KMS-11 (cell line): ENCODE measurements at regions not wholly inside any gene's neighbourhood (a gene's known extent, or its start where the extent isn't known, plus 50 kb on each side); places are given as distances from the start of the nearest gene placed in this dataset.
"Not testable (repeated sequence)": the region's sequence is repeated elsewhere in the genome, so short reads cannot be mapped to it uniquely, and the experiment has no call there.

Experiments
- H2AFZ ChIP-seq: fragments of 200-600 bp; sonication (generic); 2 replicates; pipeline ENCODE4 v1.6.1; 2016; ENCODE audit warnings: antibody characterized with exemption, mixed run types, low read depth
- H3K27ac ChIP-seq: fragments of 200-600 bp; sonication (generic); 2 replicates; pipeline ENCODE4 v1.6.1; 2016; ENCODE audit warnings: mild to moderate bottlenecking, mixed run types
- H3K27me3 ChIP-seq: fragments of 200-600 bp; sonication (generic); 2 replicates; pipeline ENCODE4 v1.6.1; 2017; ENCODE audit warnings: mild to moderate bottlenecking, low read depth, mixed run types, moderate library complexity; ENCODE audit not compliant: insufficient read depth
- H3K36me3 ChIP-seq: fragments of 200-600 bp; sonication (generic); 2 replicates; pipeline ENCODE4 v1.6.1; 2017; ENCODE audit warnings: mild to moderate bottlenecking, mixed run types; ENCODE audit not compliant: insufficient read depth
- H3K4me1 ChIP-seq: fragments of 200-600 bp; sonication (generic); 2 replicates; pipeline ENCODE4 v1.6.1; 2016; ENCODE audit warnings: mild to moderate bottlenecking, low read depth, mixed run types; ENCODE audit not compliant: poor library complexity, severe bottlenecking
- H3K4me2 ChIP-seq: fragments of 200-600 bp; sonication (generic); 2 replicates; pipeline ENCODE4 v1.7.0; 2016; ENCODE audit warnings: mild to moderate bottlenecking, mixed run types
- H3K4me3 ChIP-seq: fragments of 200-600 bp; sonication (generic); IDR thresholded peaks from 2 replicates; pipeline ENCODE4 v1.6.1; 2017; ENCODE audit warnings: low read depth, low read length, mixed read lengths; ENCODE audit not compliant: insufficient read depth
- H3K79me2 ChIP-seq: fragments of 200-600 bp; sonication (generic); 2 replicates; pipeline ENCODE4 v1.6.1; 2016; ENCODE audit warnings: low read depth, mixed run types; ENCODE audit not compliant: insufficient read depth
- H3K9ac ChIP-seq: fragments of 200-600 bp; sonication (generic); 2 replicates; pipeline ENCODE4 v1.6.1; 2016; ENCODE audit warnings: mild to moderate bottlenecking, mixed run types
- H4K20me1 ChIP-seq: fragments of 200-600 bp; sonication (generic); 2 replicates; pipeline ENCODE4 v1.6.1; 2016; ENCODE audit warnings: mild to moderate bottlenecking, mixed run types; ENCODE audit not compliant: insufficient read depth

DNA sequence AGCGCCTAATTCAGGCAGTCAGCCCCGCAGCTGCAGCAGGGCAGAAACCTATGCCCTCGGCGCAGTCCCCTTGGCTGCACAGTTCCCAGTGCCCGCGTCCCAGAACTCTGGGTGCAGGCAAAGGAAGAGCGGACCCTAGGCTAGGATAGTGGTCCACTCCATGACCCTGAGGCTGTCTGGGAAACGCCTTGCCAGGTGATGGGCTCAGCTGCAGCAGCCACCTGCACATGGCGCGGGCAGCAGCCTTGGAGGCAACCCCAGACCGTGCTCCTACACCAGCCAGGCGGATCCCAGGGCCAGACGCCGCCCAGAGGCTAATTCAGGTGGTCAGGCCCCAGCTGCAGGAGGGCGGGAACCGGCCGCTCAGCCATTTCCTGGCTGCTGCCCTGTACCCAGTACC, 83.0 kb downstream of the POTEC start:
- H3K4me2 ChIP-seq, H3K4me1 ChIP-seq, H4K20me1 ChIP-seq: not testable (repeated sequence)

DNA sequence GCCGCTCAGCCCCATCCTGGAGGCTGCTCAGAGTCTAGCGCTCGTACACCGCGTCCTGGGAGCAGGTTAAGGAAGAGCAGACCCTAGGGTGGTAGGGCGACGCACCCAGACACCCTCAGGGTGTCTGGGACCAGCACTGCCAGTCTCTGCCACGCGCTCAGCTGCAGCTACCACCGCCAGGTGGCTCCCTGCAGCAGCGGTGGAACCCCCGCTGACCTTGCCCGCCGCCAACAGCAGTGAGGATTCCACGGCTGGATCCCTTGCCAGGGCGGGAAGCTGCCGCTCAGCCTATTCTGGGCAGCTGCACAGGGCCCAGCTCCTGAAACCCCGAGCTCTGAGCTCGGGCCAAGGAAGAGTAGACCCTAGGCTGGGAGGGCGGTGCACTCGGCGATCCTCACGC, 83.6 kb downstream of the POTEC start:
- not testable (repeated sequence) for H3K27ac ChIP-seq, H3K36me3 ChIP-seq, H3K79me2 ChIP-seq, H3K27me3 ChIP-seq, H3K4me3 ChIP-seq, H4K20me1 ChIP-seq, H3K9ac ChIP-seq, H2AFZ ChIP-seq, H3K4me1 ChIP-seq, H3K4me2 ChIP-seq

More for the DNA sequence above, 83.0 kb downstream of the POTEC start:
- not testable (repeated sequence) for H3K79me2 ChIP-seq, H3K36me3 ChIP-seq, H3K9ac ChIP-seq, H2AFZ ChIP-seq, H3K27me3 ChIP-seq, H3K27ac ChIP-seq, H3K4me3 ChIP-seq

DNA sequence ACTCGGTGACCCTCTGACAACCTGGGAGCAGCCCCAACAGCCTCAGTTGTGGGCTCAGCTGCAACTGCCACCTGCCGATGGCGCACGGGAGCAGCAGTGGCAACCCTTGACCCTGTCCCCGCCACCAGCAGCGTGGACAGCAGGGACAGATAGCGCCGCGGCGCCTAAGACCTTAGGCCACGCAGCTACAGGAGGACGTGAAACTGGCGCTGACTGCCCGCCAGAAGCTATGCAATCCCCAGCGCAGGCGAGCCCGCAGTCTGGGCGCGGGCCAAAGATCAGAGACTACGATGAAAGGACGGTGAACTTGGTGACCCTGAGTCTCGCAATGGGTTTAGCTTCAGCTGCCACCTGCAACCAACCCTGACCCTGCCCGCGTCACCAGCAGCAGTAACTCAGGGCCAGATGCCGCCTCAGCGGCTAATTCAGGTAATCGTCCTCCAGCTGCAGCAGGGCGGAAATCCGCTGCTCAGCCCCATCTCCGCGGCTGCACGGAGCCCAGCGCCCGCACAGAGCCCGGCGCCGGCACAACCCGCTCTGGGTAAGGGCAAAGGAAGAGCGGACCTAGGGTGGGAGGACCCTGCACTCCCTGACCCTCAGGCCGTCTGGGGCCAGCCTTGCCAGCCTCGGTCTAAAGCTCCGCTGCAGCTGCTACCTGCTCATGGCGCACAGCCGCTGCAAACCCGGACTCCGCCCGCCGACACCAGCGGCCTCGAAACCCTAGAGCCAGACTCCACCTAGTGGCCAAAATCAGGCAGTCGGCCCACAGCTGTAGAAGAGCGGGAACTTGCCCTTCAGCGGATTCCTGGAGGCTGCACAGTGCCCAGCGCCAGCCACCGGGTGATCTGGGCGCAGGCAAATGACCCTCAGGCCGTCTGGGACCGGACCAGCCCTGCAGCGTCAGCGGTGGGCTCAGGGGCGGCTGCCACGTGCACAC, 85.1 kb downstream of the POTEC start:
- not testable (repeated sequence) for H3K4me3 ChIP-seq, H3K27ac ChIP-seq, H3K36me3 ChIP-seq, H3K4me2 ChIP-seq, H3K27me3 ChIP-seq, H3K9ac ChIP-seq, H3K79me2 ChIP-seq, H4K20me1 ChIP-seq, H3K4me1 ChIP-seq, H2AFZ ChIP-seq

DNA sequence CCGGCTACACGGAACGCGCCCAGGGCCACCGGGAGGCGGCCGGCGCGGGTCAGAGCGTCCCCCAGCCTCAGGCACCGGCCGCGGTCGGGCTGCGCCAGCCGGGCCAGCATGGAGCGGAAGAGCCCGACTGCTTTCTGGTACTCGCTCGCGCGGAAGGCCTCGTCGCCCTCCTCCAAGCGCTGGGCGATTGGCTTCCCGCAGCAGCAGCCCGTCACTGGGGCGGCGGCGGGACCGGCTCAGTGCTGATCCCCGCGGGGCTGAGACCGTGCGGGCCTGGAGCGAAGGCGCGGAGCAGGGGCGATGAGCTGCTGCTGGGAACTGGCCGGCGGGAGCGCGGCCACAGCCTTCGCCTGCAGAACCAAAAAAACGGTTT, 92.8 kb downstream of the POTEC start:
- H3K27ac ChIP-seq, H3K27me3 ChIP-seq, H3K4me2 ChIP-seq, H2AFZ ChIP-seq, H3K36me3 ChIP-seq, H3K9ac ChIP-seq, H3K79me2 ChIP-seq, H3K4me3 ChIP-seq, H3K4me1 ChIP-seq, H4K20me1 ChIP-seq: not testable (repeated sequence)

DNA sequence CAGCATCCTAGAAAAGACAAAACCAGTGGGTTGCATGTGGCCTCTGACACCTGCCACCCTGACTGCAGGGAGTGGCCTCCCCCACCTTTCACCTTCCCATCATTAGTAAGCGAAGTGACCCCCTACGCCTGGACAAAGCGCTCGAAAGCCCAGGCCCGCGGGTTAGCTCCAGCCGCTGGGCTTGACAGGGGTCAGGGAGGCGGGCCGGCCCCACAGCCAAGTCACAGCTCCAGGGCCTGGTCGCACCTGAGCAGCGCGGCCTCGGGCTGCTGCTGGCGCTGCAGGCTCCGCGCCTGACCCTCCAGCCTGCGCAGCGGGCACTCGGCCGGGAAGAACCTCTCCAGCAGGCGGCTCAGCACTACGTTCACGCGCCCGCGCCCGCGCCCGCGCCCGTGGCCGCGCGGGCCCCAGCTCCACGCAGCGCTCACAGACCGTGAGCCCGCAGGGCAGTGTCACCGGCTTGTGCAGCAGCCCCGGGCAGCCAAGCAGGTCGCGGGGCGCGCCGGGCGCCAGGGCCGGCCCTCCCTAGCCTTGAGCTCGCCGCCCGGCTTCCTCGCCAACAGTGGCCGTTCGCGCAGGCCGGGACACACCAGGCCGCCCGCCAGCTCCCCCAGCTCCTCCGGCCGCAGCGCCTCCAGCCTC, 93.3 kb downstream of the POTEC start:
- H3K4me3 ChIP-seq, H3K79me2 ChIP-seq: not testable (repeated sequence)

DNA sequence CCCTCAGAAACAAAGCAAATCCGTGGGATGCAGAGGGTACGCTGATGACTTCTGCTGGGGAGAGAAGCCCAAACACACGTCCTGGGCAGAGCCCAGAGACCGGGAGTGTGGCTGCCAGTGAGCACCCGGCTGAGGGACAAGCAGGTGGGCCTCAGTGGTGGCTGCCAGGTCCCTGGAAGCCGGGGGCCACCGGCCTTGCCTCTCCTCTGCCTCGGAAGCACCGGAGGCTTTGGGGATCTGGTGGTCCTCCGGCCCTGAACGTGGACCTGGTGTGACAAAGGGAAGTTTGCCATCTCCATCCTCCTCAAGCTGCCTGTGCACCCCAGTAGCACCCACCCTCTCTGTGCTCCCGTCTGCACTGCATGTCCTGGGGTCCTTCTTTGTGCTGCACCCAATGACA, 94.3 kb downstream of the POTEC start:
- not testable (repeated sequence) for H3K9ac ChIP-seq, H2AFZ ChIP-seq, H3K36me3 ChIP-seq, H3K27ac ChIP-seq, H3K79me2 ChIP-seq, H3K4me2 ChIP-seq, H3K4me1 ChIP-seq, H4K20me1 ChIP-seq, H3K27me3 ChIP-seq, H3K4me3 ChIP-seq

More for the DNA sequence above, 93.3 kb downstream of the POTEC start:
- not testable (repeated sequence) for H3K36me3 ChIP-seq, H4K20me1 ChIP-seq, H3K9ac ChIP-seq, H3K4me1 ChIP-seq, H3K4me2 ChIP-seq, H3K27ac ChIP-seq, H2AFZ ChIP-seq, H3K27me3 ChIP-seq

DNA sequence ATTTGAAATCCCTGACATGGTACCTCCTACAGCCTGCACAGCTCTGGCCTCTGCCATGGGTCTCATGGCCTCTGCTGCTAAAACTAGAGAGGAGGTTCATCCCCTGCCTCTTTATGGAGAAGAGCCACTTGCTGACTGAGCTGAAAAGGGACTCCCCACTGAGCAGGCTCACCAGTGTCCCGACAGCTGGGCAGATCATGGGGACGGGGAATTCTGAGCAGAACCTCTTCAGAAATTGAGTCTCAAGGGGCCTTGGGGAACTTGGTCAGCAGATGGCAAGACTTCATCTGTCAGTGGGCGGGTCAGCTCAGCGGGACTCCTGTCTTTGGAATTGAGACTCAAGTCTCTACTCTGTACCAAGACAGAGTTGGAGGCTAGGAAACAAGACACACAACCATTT, 95.7 kb downstream of the POTEC start:
- not testable (repeated sequence) for H3K9ac ChIP-seq, H3K27me3 ChIP-seq, H3K4me1 ChIP-seq, H3K4me3 ChIP-seq, H3K79me2 ChIP-seq, H3K4me2 ChIP-seq, H3K27ac ChIP-seq, H4K20me1 ChIP-seq, H3K36me3 ChIP-seq, H2AFZ ChIP-seq

DNA sequence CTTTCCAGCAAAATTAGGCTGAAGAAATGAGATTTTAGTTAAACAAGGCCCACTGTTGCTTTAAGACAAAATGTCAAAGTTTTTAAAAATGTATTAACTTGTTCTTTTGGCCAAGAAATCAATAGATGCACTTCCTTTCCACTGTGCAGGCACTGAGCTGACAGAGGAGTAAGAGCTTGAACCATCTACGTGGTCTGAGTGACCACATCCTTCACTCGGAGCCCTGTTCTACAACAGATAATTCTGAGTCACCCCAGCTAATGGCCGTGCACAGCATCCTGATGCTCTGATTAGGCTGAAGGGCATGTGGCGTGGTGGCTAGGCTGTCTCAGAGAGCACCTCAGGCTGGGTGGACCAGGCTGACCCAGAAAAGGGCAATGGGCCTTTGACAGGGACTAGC, 107.9 kb downstream of the POTEC start:
- H3K36me3 ChIP-seq, H3K4me3 ChIP-seq, H3K27ac ChIP-seq, H4K20me1 ChIP-seq, H3K79me2 ChIP-seq, H3K27me3 ChIP-seq, H3K9ac ChIP-seq, H3K4me2 ChIP-seq, H3K4me1 ChIP-seq, H2AFZ ChIP-seq: not testable (repeated sequence)

DNA sequence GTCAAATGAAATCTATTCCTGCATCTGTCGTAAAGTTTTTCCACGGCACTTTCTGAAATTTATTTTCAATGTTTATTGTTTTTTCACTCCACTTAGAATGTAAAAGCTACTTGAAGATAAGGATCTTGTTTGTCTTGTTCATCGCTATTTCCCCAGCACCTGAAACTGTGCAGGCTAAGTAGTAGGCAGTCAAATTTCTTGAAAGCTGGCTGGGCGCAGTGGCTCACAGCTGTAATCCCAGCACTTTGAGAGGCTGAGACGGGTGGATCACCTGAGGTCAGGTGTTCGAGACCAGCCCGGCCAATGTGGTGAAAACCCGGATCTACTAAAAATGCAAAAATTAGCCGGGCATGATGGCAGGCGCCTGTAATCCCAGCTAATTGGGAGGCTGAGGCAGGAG, 111.0 kb downstream of the POTEC start:
- not testable (repeated sequence) for H3K4me1 ChIP-seq, H3K27me3 ChIP-seq, H2AFZ ChIP-seq, H4K20me1 ChIP-seq, H3K79me2 ChIP-seq, H3K4me3 ChIP-seq, H3K36me3 ChIP-seq, H3K9ac ChIP-seq, H3K27ac ChIP-seq, H3K4me2 ChIP-seq

DNA sequence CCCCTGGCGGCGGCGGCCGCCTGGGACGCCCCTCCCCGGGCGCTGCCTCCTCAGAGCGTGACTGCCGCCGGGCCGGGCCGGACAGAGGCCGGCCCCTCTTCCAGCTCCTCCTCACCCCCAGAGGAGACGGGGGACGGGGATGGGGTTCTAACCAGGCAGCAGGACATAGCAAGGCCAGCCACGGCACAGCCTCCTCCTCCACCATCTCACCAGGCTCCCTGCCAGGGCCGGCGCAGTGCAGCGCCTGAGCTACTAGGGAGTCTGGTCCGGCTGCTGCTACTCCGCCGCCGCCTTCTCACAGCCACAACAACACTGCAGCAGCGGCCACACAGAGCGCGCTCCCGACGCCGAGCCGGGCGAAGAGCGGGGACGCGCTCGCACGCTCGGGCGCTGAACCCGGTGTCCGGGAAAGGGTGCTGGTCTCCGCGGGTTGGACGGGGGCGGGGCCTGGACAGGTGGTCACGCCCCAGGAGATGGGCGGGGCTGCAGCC, 112.3 kb downstream of the POTEC start:
- not testable (repeated sequence) for H3K36me3 ChIP-seq, H3K4me3 ChIP-seq, H3K4me1 ChIP-seq, H3K79me2 ChIP-seq, H4K20me1 ChIP-seq, H3K27ac ChIP-seq, H3K27me3 ChIP-seq
- Histone ChIP-seq H2AFZ (peak overlapping the region; percentile 57), H3K9ac (peak overlapping the region; percentile 37; the same call in 1 of the 2 replicates), H3K4me2 (peak overlapping the region; percentile 33; the same call in 1 of the 2 replicates)
